ENCODE measurements at regions not wholly inside any gene's neighbourhood (a gene's known extent, or its start where the extent isn't known, plus 50 kb on each side); places are given as distances from the start of the nearest gene placed in this dataset.

- TF ChIP-seq POLR2A (IDR thresholded peaks at IDR 0.05) (no peak), CTCF (IDR thresholded peaks at IDR 0.05) (no peak)
Observed at GRCh38 chrX:123083924-123084323, 100.2 kb upstream of the GRIA3 start.

All from prostate gland (tissue), 2 donors.